GM13976 (cell line): ENCODE measurements at regions not wholly inside any gene's neighbourhood (a gene's known extent, or its start where the extent isn't known, plus 50 kb on each side); places are given as distances from the start of the nearest gene placed in this dataset.

Source experiments
- DNase-seq: peaks from one replicate; pipeline ENCODE4 v3.0.0; 2012; ENCODE audit warnings: low spot score
- CTCF ChIP-seq: IDR thresholded peaks from 2 replicates; pipeline ENCODE4 v1.5.1; 2012; ENCODE audit warnings: borderline replicate concordance, mild to moderate bottlenecking; ENCODE audit not compliant: insufficient read depth; ENCODE audit errors: extremely low read depth, missing control alignments, control extremely low read depth
- in situ Hi-C: fragments of 300-500 bp; cut with MboI; formaldehyde crosslinking; loops from one replicate; pipeline ENCODE4 v1.12.0; 2022; ENCODE audit warnings: low sequenced_read_pairs, mixed read lengths, inconsistent platforms; ENCODE audit not compliant: unreplicated experiment

- no peak for DNase-seq
- in situ Hi-C loops = no loop called here
- TF ChIP-seq CTCF = no peak
Measured at GRCh38 chr6:45727819-45728449, 287.7 kb downstream of the CLIC5 start.

GRCh38 chr6:45727228-45727627, 288.4 kb downstream of the CLIC5 start:
- TF ChIP-seq CTCF = no peak
- no peak for DNase-seq
- in situ Hi-C loops = no loop called here

- no peak for DNase-seq
- no peak for TF ChIP-seq CTCF
- in situ Hi-C loops = no loop called here
Measured at GRCh38 chr6:45726444-45726843, 289.2 kb downstream of the CLIC5 start.

GRCh38 chr6:45724511-45724910, 291.1 kb downstream of the CLIC5 start:
- in situ Hi-C loops = loop anchor here (25.0 kb wide), 3 partner anchors 188 to 1087 kb away; no protein-coding TSS in a partner anchor
- DNase-seq = no peak
- TF ChIP-seq CTCF = no peak

- in situ Hi-C loops = loop anchor here (25.0 kb wide), 3 partner anchors 188 to 1087 kb away; no protein-coding TSS in a partner anchor
- DNase-seq = no peak
- no peak for TF ChIP-seq CTCF
Measured at GRCh38 chr6:45724027-45724426, 291.6 kb downstream of the CLIC5 start.

- no peak for DNase-seq
- no peak for TF ChIP-seq CTCF
- in situ Hi-C loops = loop anchor here (25.0 kb wide), 3 partner anchors 189 to 1086 kb away; no protein-coding TSS in a partner anchor
Measured at GRCh38 chr6:45722876-45723275, 292.8 kb downstream of the CLIC5 start.
